Tibial artery (tissue), 4 donors: ENCODE measurements at regions not wholly inside any gene's neighbourhood (a gene's known extent, or its start where the extent isn't known, plus 50 kb on each side); places are given as distances from the start of the nearest gene placed in this dataset.

Experiments used
- DNase-seq, 2 donors: peaks; one replicate each; pipeline ENCODE4 v3.0.0-alpha.2; 2019
- H3K27ac ChIP-seq, 2 donors: fragments of 200-600 bp; sonication (generic) in 1 of 2; 1 replicate in 1 of 2; 2 replicates in 1 of 2; pipeline ENCODE4 v1.5.1; 2018 to 2019; ENCODE audit warnings: mild to moderate bottlenecking in 1 of 2
- H3K27me3 ChIP-seq, 2 donors: fragments of 200-600 bp; sonication (generic) in 1 of 2; one replicate each; pipeline versions ENCODE4 v1.5.1 to v1.6.0; 2016 to 2019
- H3K36me3 ChIP-seq, 3 donors: fragments of 200-600 bp; sonication (generic) in 2 of 3; one replicate each; pipeline ENCODE4 v1.5.1; 2016 to 2019; ENCODE audit warnings: mild to moderate bottlenecking in 2 of 3
- H3K4me1 ChIP-seq, 4 donors: fragments of 200-600 bp; sonication (generic) in 2 of 4; 1 replicate in 3 of 4; 2 replicates in 1 of 4; pipeline ENCODE4 v1.5.1; 2016 to 2019
- H3K4me3 ChIP-seq, 2 donors: fragments of 200-600 bp; sonication (generic) in 1 of 2; 1 replicate in 1 of 2; 2 replicates in 1 of 2; pipeline ENCODE4 v1.5.1; 2018 to 2019; ENCODE audit warnings: mild to moderate bottlenecking in 2 of 2
- H3K9me3 ChIP-seq, 3 donors: fragments of 200-600 bp; sonication (generic) in 1 of 3; one replicate each; pipeline ENCODE4 v1.5.1; 2016 to 2019
- CTCF ChIP-seq, 2 experiments: fragments of 200-600 bp in 1 of 2; fragments of 450-650 bp in 1 of 2; IDR thresholded peaks; one replicate each; pipeline ENCODE4 v1.5.1; 2017 to 2019; ENCODE audit warnings: antibody characterized with exemption in 2 of 2, mild to moderate bottlenecking in 1 of 2, moderate library complexity in 1 of 2
- intact Hi-C: fragments of 100-400 bp; cut with DNase I; formaldehyde crosslinking; loops from one replicate; pipeline ENCODE4 v1.15.0; 2023; ENCODE audit warnings: low total_unique reads

GRCh38 chr3:6518709-6519345, 342.1 kb upstream of the GRM7 start:
- TF ChIP-seq CTCF (IDR thresholded peaks at IDR 0.05), result no peak

GRCh38 chr3:6521369-6522113, 339.4 kb upstream of the GRM7 start:
- H3K27me3 ChIP-seq, result no peaks in the 10 kb centered on the region
- no peaks in the 10 kb centered on the region for H3K36me3 ChIP-seq
- H3K27ac ChIP-seq, result no peak overlapping the region
- intact Hi-C loops, result no loop called here
- no peaks in the 10 kb centered on the region for H3K9me3 ChIP-seq
- TF ChIP-seq CTCF (IDR thresholded peaks at IDR 0.05), result no peak
- DNase-seq, result no peak
- no peaks in the 10 kb centered on the region for H3K4me1 ChIP-seq
- H3K4me3 ChIP-seq, result no peak overlapping the region

More at GRCh38 chr3:6518709-6519345, 342.1 kb upstream of the GRM7 start:
- intact Hi-C loops, result no loop called here
- Histone ChIP-seq H3K4me3 (no peak overlapping the region), H3K27ac (no peak overlapping the region), H3K4me1 (no peaks in the 10 kb centered on the region), H3K9me3 (no peaks in the 10 kb centered on the region), H3K27me3 (no peaks in the 10 kb centered on the region), H3K36me3 (no peaks in the 10 kb centered on the region)
- no peak for DNase-seq

DNA sequence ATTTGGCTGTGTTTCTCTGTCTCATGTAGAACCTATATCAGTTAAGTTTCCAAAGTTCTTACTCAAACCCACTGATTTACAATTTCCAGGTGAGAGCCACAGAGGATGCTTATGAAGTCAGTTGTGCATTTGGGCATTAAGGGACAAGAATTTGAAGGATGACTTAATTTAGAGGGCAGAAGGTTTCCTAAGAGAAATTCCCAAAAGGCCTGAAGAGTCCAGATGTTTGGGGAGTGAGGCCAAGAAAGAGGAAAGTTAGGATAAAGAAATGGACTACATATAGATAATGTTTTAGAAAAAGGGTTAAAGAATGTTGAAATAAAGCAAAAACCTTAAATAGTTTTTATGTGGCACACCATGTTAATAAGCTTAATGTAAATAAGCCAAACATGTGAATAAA, 338.7 kb upstream of the GRM7 start:
- Histone ChIP-seq H3K27me3 (no peaks in the 10 kb centered on the region), H3K27ac (no peak overlapping the region), H3K4me1 (no peaks in the 10 kb centered on the region), H3K36me3 (no peaks in the 10 kb centered on the region), H3K4me3 (no peak overlapping the region), H3K9me3 (no peaks in the 10 kb centered on the region)
- intact Hi-C loops, result no loop called here
- no peak for DNase-seq
- TF ChIP-seq CTCF (IDR thresholded peaks at IDR 0.05), result no peak

DNA sequence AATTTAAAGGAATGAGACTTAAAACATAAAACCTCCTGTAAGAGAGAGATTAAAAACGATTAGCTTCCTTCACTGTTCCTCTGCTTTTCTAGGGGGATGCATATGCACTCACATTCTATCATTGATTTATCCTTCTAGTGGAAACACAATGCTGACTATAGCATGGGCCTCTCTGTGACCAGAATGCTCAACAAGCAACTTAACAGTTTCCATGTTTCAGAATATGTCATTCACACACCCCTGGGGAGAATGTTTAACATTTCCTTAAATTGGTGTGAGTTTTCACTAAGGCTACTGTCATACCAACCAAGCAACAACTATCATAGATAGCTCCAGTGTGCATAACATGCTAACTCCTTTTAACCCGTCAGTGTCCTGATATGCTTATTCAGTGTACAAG, 337.9 kb upstream of the GRM7 start:
- Histone ChIP-seq H3K36me3 (no peaks in the 10 kb centered on the region), H3K27me3 (no peaks in the 10 kb centered on the region), H3K27ac (no peak overlapping the region), H3K9me3 (no peaks in the 10 kb centered on the region), H3K4me3 (no peak overlapping the region), H3K4me1 (no peaks in the 10 kb centered on the region)
- intact Hi-C loops, result no loop called here
- no peak for TF ChIP-seq CTCF (IDR thresholded peaks at IDR 0.05)
- no peak for DNase-seq

- Histone ChIP-seq H3K4me1 (no peaks in the 10 kb centered on the region), H3K27me3 (no peaks in the 10 kb centered on the region), H3K36me3 (no peaks in the 10 kb centered on the region), H3K27ac (no peak overlapping the region), H3K9me3 (no peaks in the 10 kb centered on the region), H3K4me3 (no peak overlapping the region)
- no peak for DNase-seq
- intact Hi-C loops, result no loop called here
- no peak for TF ChIP-seq CTCF (IDR thresholded peaks at IDR 0.05)
Observed at GRCh38 chr3:6524479-6524878, 336.4 kb upstream of the GRM7 start.
